ENCODE measurements at regions not wholly inside any gene's neighbourhood (a gene's known extent, or its start where the extent isn't known, plus 50 kb on each side); places are given as distances from the start of the nearest gene placed in this dataset.

DNA sequence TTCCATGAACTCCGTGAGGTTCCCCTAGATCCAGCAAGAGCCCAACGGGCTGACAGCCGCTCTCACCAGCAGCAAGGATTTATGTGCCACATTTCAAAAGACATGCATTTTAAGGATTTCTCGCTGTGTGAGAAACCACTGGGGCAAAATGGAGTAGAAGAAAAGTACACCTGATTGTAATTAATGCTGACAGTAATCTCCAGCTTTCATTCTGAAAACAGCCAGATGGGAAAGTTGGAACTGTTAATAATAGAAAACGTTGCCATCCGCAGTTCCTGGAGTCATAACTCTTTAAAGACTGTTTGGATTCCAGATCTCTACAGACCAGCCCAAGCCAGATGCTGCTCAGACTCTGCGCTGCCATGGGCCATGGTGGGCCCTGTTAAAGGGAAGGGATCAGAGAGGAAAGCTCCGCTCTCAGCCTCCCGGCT lies 216.9 kb upstream of the GLI3 start:
- H3K36me3 ChIP-seq = no peaks in the 10 kb centered on the region
- TF ChIP-seq POLR2A (IDR thresholded peaks at IDR 0.05) (no peak), EP300 (IDR thresholded peaks at IDR 0.05) (no peak), POLR2AphosphoS5 (IDR thresholded peaks at IDR 0.05) (no peak)
- TF ChIP-seq, protein P1, sequence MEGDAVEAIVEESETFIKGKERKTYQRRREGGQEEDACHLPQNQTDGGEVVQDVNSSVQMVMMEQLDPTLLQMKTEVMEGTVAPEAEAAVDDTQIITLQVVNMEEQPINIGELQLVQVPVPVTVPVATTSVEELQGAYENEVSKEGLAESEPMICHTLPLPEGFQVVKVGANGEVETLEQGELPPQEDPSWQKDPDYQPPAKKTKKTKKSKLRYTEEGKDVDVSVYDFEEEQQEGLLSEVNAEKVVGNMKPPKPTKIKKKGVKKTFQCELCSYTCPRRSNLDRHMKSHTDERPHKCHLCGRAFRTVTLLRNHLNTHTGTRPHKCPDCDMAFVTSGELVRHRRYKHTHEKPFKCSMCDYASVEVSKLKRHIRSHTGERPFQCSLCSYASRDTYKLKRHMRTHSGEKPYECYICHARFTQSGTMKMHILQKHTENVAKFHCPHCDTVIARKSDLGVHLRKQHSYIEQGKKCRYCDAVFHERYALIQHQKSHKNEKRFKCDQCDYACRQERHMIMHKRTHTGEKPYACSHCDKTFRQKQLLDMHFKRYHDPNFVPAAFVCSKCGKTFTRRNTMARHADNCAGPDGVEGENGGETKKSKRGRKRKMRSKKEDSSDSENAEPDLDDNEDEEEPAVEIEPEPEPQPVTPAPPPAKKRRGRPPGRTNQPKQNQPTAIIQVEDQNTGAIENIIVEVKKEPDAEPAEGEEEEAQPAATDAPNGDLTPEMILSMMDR (IDR thresholded peaks at IDR 0.05) = no peak
- no peak overlapping the region for H3K27ac ChIP-seq
- H3K27me3 ChIP-seq = no peaks in the 10 kb centered on the region
- H3K4me1 ChIP-seq = no peaks in the 10 kb centered on the region
- no peak overlapping the region for H3K4me3 ChIP-seq
- H3K9me3 ChIP-seq = no peaks in the 10 kb centered on the region
- WGBS = 54% methylated on average over 9 of the region's 9 CpGs
- DNase-seq (ENCODE audit: low spot score in 2 of 2) = no peak

DNA sequence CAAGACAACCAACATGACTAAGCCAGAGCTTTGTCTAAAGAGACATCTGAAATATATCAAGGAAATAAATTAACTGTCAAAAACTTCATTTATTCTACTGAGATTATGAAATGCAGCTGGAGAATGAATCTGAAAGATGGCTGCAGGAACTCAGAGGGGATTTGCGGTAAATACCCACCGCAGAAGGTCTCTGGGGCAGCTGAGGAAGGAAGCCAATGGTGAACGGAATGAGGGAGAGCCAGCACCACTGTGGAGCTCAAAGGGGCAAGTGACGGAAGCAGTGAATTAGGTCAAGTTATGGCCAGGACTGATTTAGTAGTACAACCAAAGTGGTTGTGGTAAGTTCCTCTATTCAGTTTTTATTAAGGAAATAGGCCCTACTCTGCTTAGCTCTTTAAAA lies 215.3 kb upstream of the GLI3 start:
- no peaks in the 10 kb centered on the region for H3K36me3 ChIP-seq
- DNase-seq (ENCODE audit: low spot score in 2 of 2) = no peak
- 65% methylated on average over 4 of the region's 4 CpGs for WGBS
- H3K27ac ChIP-seq = no peak overlapping the region
- H3K27me3 ChIP-seq = peaks cover 3% of the 10 kb centered on the region
- no peaks in the 10 kb centered on the region for H3K4me1 ChIP-seq
- H3K9me3 ChIP-seq = no peaks in the 10 kb centered on the region
- TF ChIP-seq POLR2A (IDR thresholded peaks at IDR 0.05) = no peak
- TF ChIP-seq POLR2AphosphoS5 (IDR thresholded peaks at IDR 0.05) = no peak
- TF ChIP-seq, protein P1 (IDR thresholded peaks at IDR 0.05) = no peak
- no peak for TF ChIP-seq EP300 (IDR thresholded peaks at IDR 0.05)
- H3K4me3 ChIP-seq = no peak overlapping the region

DNA sequence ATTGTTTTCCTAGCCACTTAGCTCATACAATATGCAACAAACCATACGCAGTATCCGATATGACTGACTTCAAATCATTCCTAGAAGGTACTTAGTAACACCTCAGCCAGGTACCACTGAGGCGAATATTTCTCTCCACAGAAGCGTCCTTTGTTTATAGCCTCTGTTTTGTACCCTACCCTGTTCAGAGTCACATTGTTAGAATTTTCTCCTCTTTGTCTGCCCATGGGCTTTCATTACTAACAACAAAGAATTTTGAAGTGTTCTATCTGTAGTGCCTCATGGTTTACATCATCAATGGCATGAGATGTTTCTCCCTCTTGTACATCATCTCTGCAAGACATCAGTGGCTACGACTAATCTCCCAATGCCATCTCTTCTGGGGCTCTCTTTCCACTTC lies 212.4 kb upstream of the GLI3 start:
- no peak for DNase-seq (ENCODE audit: low spot score in 2 of 2)
- Histone ChIP-seq H3K4me3 (no peak overlapping the region), H3K27ac (no peak overlapping the region), H3K36me3 (no peaks in the 10 kb centered on the region), H3K4me1 (no peaks in the 10 kb centered on the region), H3K9me3 (no peaks in the 10 kb centered on the region), H3K27me3 (peaks cover 3% of the 10 kb centered on the region)
- TF ChIP-seq POLR2A (IDR thresholded peaks at IDR 0.05) (no peak), POLR2AphosphoS5 (IDR thresholded peaks at IDR 0.05) (no peak), EP300 (IDR thresholded peaks at IDR 0.05) (no peak)
- TF ChIP-seq, protein P1 (IDR thresholded peaks at IDR 0.05) = no peak
- WGBS = 93% methylated on average over 5 of the region's 5 CpGs

DNA sequence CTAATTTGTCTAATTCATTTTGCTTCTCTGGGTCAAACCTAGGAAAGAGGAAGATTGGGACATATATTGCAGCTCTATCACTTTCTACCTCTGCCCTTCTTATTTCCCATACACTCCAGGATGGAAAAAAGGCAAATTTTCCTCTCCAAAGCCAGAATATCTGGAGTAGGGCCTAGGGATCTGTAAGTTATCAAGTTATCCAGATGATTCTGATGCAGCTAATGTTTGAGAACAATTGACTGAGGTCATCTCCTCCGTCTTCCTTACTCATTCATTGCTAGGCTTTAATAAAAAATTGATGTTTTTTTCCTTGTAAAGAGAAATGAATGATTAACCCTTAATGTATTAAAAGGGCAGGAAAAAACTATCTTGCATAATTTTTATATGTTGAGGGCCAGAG lies 211.9 kb upstream of the GLI3 start:
- TF ChIP-seq, protein P1 (IDR thresholded peaks at IDR 0.05) = no peak
- TF ChIP-seq POLR2A (IDR thresholded peaks at IDR 0.05) (no peak), EP300 (IDR thresholded peaks at IDR 0.05) (no peak), POLR2AphosphoS5 (IDR thresholded peaks at IDR 0.05) (no peak)
- H3K4me1 ChIP-seq = no peaks in the 10 kb centered on the region
- no peak overlapping the region for H3K27ac ChIP-seq
- no peak overlapping the region for H3K4me3 ChIP-seq
- no peak for DNase-seq (ENCODE audit: low spot score in 2 of 2)
- H3K27me3 ChIP-seq = peaks cover 3% of the 10 kb centered on the region
- 62% methylated on average over 1 of the region's 1 CpG for WGBS
- H3K36me3 ChIP-seq = no peaks in the 10 kb centered on the region
- H3K9me3 ChIP-seq = no peaks in the 10 kb centered on the region

DNA sequence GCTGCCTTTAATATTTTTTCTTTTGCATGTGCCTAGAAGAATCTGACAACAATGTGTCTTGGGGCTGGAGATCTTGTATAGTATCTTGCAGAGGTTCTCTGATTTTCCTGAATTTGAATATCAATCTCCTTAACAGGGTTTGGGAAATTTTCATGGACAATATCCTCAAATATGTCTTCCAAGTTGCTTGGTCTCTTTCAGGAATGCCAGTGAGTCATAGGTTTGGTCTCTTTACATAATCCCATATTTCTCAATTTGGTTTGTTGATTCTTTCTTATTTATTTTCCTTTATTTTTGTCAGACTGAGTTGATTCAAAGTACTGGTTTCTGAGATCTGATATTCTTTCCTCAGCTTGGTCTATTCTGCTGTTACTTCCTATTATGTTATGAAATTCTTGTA lies 208.7 kb upstream of the GLI3 start:
- DNase-seq (ENCODE audit: low spot score in 2 of 2) = no peak
- Histone ChIP-seq H3K4me1 (no peaks in the 10 kb centered on the region), H3K36me3 (no peaks in the 10 kb centered on the region), H3K4me3 (no peak overlapping the region), H3K27ac (no peak overlapping the region), H3K27me3 (peaks cover 3% of the 10 kb centered on the region), H3K9me3 (no peaks in the 10 kb centered on the region)
- no peak for TF ChIP-seq EP300 (IDR thresholded peaks at IDR 0.05)
- TF ChIP-seq POLR2A (IDR thresholded peaks at IDR 0.05) = no peak
- no peak for TF ChIP-seq POLR2AphosphoS5 (IDR thresholded peaks at IDR 0.05)
- TF ChIP-seq, protein P1 (IDR thresholded peaks at IDR 0.05) = no peak

Data from suprapubic skin (tissue), 4 donors.